T-helper 1 cell treated with Interleukin-12 subunit alpha and Interleukin-12 subunit beta and Interleukin-4 antibody, amounts not matched to agents 30 ng/mL and 1 ng/mL, for 36 hours (primary cell): ENCODE measurements at regions not wholly inside any gene's neighbourhood (a gene's known extent, or its start where the extent isn't known, plus 50 kb on each side); places are given as distances from the start of the nearest gene placed in this dataset.

ENCODE experiments used
- intact Hi-C: fragments of 100-400 bp; cut with micrococcal nuclease; formaldehyde crosslinking; loops from one replicate; pipeline ENCODE4 v1.15.1; 2024

DNA sequence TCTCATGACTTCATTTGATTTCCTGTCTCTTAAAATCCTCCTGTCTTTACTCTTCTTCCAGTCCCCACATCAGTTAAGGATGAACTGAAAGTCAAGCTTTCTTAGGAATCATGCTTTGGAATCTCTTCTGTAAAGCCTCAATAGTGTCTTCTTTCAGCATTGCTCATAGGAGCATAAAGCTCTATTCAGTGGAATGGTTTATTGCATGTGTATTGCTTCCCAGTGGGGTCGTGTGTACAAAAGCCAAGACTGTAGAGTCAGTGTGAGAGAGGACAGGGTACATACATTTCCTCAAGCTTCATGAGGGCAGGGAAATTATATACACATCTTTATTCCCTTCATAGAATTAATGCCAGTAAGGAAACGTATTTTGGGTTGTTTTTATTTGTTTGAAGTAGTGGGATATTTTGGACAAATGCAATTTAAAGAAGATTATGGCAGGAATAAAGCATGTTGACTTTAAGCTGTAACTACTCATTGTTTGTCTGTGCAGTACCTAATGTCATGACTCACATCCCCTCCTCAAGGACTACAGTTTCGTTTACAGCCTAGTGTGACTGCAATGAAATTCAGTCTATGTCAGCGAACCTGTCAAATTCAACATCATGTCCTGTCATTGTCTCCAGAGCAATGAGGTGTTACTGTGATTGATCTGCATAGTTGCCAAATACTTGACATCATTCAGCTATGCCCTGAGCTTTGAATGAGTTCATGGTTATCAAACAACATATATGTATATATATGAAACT, 2164.2 kb downstream of the NCAM2 start:
- intact Hi-C loops, result no loop called here
